ENCODE measurements at regions not wholly inside any gene's neighbourhood (a gene's known extent, or its start where the extent isn't known, plus 50 kb on each side); places are given as distances from the start of the nearest gene placed in this dataset.

GRCh38 chr16:55035956-55036355 is 105.3 kb downstream of the IRX5 start:
- DNase-seq (ENCODE audit: low read depth): no peak
- TF ChIP-seq CTCF (conservative IDR thresholded peaks at IDR 0.05; ENCODE audit: low read depth, low read length): no peak
- no peak overlapping the region for H3K4me3 ChIP-seq (ENCODE audit: low read depth, low read length)

GRCh38 chr16:55036371-55036821 is 105.7 kb downstream of the IRX5 start:
- no peak for TF ChIP-seq CTCF (conservative IDR thresholded peaks at IDR 0.05; ENCODE audit: low read depth, low read length)
- no peak for DNase-seq (ENCODE audit: low read depth)
- H3K4me3 ChIP-seq (ENCODE audit: low read depth, low read length): no peak overlapping the region

- no peak for TF ChIP-seq CTCF (conservative IDR thresholded peaks at IDR 0.05; ENCODE audit: low read depth, low read length)
- DNase-seq (ENCODE audit: low read depth): no peak
- no peak overlapping the region for H3K4me3 ChIP-seq (ENCODE audit: low read depth, low read length)
Measured at GRCh38 chr16:55037046-55037445, 106.4 kb downstream of the IRX5 start.

GRCh38 chr16:55037966-55038365 is 107.3 kb downstream of the IRX5 start:
- DNase-seq (ENCODE audit: low read depth): no peak
- no peak overlapping the region for H3K4me3 ChIP-seq (ENCODE audit: low read depth, low read length)
- TF ChIP-seq CTCF (conservative IDR thresholded peaks at IDR 0.05; ENCODE audit: low read depth, low read length): no peak

GRCh38 chr16:55039042-55039441 is 108.4 kb downstream of the IRX5 start:
- TF ChIP-seq CTCF (conservative IDR thresholded peaks at IDR 0.05; ENCODE audit: low read depth, low read length): no peak
- DNase-seq (ENCODE audit: low read depth): no peak

GRCh38 chr16:55039511-55039910 is 108.8 kb downstream of the IRX5 start:
- H3K4me3 ChIP-seq (ENCODE audit: low read depth, low read length): no peak overlapping the region
- DNase-seq (ENCODE audit: low read depth): no peak
- no peak for TF ChIP-seq CTCF (conservative IDR thresholded peaks at IDR 0.05; ENCODE audit: low read depth, low read length)

More at GRCh38 chr16:55039042-55039441, 108.4 kb downstream of the IRX5 start:
- no peak overlapping the region for H3K4me3 ChIP-seq (ENCODE audit: low read depth, low read length)

- no peak overlapping the region for H3K4me3 ChIP-seq (ENCODE audit: low read depth, low read length)
- no peak for TF ChIP-seq CTCF (conservative IDR thresholded peaks at IDR 0.05; ENCODE audit: low read depth, low read length)
- no peak for DNase-seq (ENCODE audit: low read depth)
Measured at GRCh38 chr16:55039931-55040330, 109.3 kb downstream of the IRX5 start.
